PC-3 (cell line): ENCODE measurements at regions not wholly inside any gene's neighbourhood (a gene's known extent, or its start where the extent isn't known, plus 50 kb on each side); places are given as distances from the start of the nearest gene placed in this dataset.
A peak's percentile ranks its signal among the peaks of the same experiment; 100 is the strongest.

Experiments
- ATAC-seq: fragments of 200-7000 bp; cut with Tn5 transposase; 2 replicates; pipeline ENCODE4 v1.9.1; 2020; ENCODE audit warnings: mild to moderate bottlenecking, moderate library complexity
- BruUV-seq: library from RNA; stranded (reverse); fragments of 400-500 nt; replicated peaks from 2 replicates; lab custom pipeline; 2021; lab: Mats Ljungman, UMichigan
- CTCF ChIA-PET: fragments of 300-600 bp; sonication (Branson Sonifier 250); formaldehyde crosslinking; loops from one replicate; lab custom pipeline; 2022; ENCODE audit warnings: antibody characterized with exemption; lab: Charles Lee
- POLR2A ChIA-PET: fragments of 300-600 bp; sonication (Branson Sonifier 250); formaldehyde crosslinking; loops from one replicate; lab custom pipeline; 2022; ENCODE audit warnings: antibody characterized with exemption; ENCODE audit not compliant: unreplicated experiment; lab: Charles Lee
- DNase-seq: peaks from one replicate; pipeline ENCODE4 v3.0.0-alpha.2; 2015
- H2AFZ ChIP-seq: fragments of 300-600 bp; sonication (generic); 2 replicates; pipeline ENCODE4 v1.6.0; 2016; ENCODE audit warnings: antibody characterized with exemption, low read length
- H3F3A ChIP-seq: fragments of 300-600 bp; sonication (generic); one replicate; pipeline ENCODE4 v1.6.0; 2017; ENCODE audit warnings: antibody characterized with exemption, low read length, control low read depth, mild to moderate bottlenecking; ENCODE audit not compliant: unreplicated experiment
- H3K27ac ChIP-seq: fragments of 300-600 bp; sonication (generic); 2 replicates; pipeline ENCODE4 v1.5.1; 2016; ENCODE audit warnings: mild to moderate bottlenecking, low read length
- H3K27me3 ChIP-seq: fragments of 300-600 bp; sonication (generic); 2 replicates; pipeline ENCODE4 v1.6.1; 2016; ENCODE audit warnings: low read length, mixed read lengths
- H3K36me3 ChIP-seq: fragments of 300-600 bp; sonication (generic); 2 replicates; pipeline ENCODE4 v1.6.1; 2016; ENCODE audit warnings: low read depth, mixed run types, low read length, mixed read lengths
- H3K4me1 ChIP-seq: fragments of 300-600 bp; sonication (generic); 2 replicates; pipeline ENCODE4 v1.5.1; 2016; ENCODE audit warnings: low read length; ENCODE audit not compliant: insufficient read depth
- H3K4me2 ChIP-seq: fragments of 300-600 bp; sonication (generic); 2 replicates; pipeline ENCODE4 v1.6.0; 2016; ENCODE audit warnings: low read length
- H3K4me3 ChIP-seq: fragments of 300-600 bp; sonication (generic); 2 replicates; pipeline ENCODE4 v1.5.1; 2016; ENCODE audit warnings: mild to moderate bottlenecking, low read length, mixed read lengths
- H3K79me2 ChIP-seq: fragments of 300-600 bp; sonication (generic); 2 replicates; pipeline ENCODE4 v1.6.1; 2017; ENCODE audit warnings: low read length, mixed read lengths
- H3K9ac ChIP-seq: fragments of 300-600 bp; sonication (generic); 2 replicates; pipeline ENCODE4 v1.6.0; 2016; ENCODE audit warnings: mild to moderate bottlenecking, low read length
- H3K9me2 ChIP-seq: fragments of 300-600 bp; sonication (generic); replicated peaks from 2 replicates; pipeline ENCODE4 v1.6.1; 2016; ENCODE audit warnings: mixed run types, low read length, mixed read lengths
- H3K9me3 ChIP-seq: fragments of 300-600 bp; sonication (generic); 2 replicates; pipeline ENCODE4 v1.6.1; 2016; ENCODE audit warnings: low read length, mixed read lengths
- H4K20me1 ChIP-seq: fragments of 300-600 bp; sonication (generic); 2 replicates; pipeline ENCODE4 v1.6.1; 2016; ENCODE audit warnings: low read length, mixed read lengths
- EZH2 ChIP-seq: fragments of 300-600 bp; sonication (generic); IDR thresholded peaks from one replicate; pipeline ENCODE4 v1.6.1; 2017; ENCODE audit warnings: antibody characterized with exemption, mild to moderate bottlenecking, low read length; ENCODE audit not compliant: unreplicated experiment
- intact Hi-C: fragments of 100-400 bp; cut with micrococcal nuclease; formaldehyde crosslinking; loops from 2 replicates; pipeline ENCODE4 v1.9.0; 2023
- TF ChIP-seq, protein P1 (sequence below): fragments of 300-600 bp; sonication (generic); conservative IDR thresholded peaks from 2 replicates; pipeline ENCODE4 v1.5.1; 2017; ENCODE audit warnings: antibody characterized with exemption, low read depth, mild to moderate bottlenecking, low read length

DNA sequence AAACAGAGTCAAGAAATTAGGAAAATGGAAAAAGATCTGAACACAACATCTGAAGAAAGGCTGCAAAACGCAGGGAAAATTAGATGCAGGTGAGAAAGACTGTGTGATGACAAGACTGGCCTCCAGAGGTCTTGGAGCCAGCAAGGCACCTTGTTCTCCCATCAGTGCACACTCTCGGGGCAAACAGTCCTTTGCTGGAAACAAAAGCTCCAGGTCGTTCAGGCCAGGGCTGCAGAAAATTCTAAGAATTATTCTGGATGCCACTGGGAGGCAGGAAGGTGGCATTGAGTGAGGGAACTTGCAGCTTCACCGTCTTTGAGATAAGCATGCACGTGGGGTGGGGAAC lies 219.9 kb upstream of the SSTR4 start:
- DNase-seq (no peak), ATAC-seq (no peak)
- Histone ChIP-seq H3K27me3 (no peaks in the 10 kb centered on the region), H3K4me3 (no peak overlapping the region), H3K9me3 (no peaks in the 10 kb centered on the region), H3K4me1 (no peaks in the 10 kb centered on the region), H3K9me2 (no peaks in the 10 kb centered on the region), H3K27ac (no peak overlapping the region), H2AFZ (no peak overlapping the region), H3K4me2 (no peak overlapping the region), H3K36me3 (no peaks in the 10 kb centered on the region), H3F3A (no peaks in the 10 kb centered on the region), H3K9ac (no peak overlapping the region), H4K20me1 (no peaks in the 10 kb centered on the region), H3K79me2 (no peaks in the 10 kb centered on the region)
- ChIA-PET CTCF (no interaction called here), POLR2A (no interaction called here)
- TF ChIP-seq EZH2: no peak
- intact Hi-C loops: no loop called here
- BruUV-seq: no TSS peak

DNA sequence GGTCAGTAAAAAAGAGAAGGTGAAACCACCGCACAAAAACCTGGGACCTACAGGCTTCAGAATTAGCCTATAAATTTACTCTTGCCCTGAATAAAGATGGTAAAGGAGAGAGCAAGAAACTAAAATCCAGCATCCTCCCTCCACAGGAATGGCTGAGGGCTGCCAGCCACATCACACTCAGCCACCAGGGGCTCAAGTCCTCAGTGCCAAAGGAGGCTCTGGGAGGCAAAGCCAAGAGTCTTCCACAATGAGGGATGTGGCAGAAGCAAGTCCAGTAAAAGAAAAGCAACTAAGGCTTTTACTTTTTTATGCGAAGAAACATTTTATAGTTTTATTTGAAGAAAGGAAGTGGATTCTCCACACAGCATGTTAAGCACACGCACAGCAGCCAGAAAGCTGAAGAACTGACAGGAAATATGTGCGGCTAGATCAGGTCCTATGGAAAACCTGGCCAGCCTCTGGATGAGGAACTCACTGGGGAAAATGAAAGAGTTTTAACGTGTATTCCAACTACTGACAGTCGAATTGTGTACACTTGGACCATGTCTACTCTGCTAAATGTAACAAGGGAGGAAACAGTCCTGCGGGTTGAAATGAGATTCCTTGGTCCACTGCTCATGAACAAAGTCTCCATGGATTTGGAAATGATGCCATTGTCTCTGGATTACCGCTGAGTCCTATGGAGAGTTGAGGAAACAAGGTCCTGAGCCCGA lies 219.4 kb upstream of the SSTR4 start:
- POLR2A ChIA-PET: no interaction called here

DNA sequence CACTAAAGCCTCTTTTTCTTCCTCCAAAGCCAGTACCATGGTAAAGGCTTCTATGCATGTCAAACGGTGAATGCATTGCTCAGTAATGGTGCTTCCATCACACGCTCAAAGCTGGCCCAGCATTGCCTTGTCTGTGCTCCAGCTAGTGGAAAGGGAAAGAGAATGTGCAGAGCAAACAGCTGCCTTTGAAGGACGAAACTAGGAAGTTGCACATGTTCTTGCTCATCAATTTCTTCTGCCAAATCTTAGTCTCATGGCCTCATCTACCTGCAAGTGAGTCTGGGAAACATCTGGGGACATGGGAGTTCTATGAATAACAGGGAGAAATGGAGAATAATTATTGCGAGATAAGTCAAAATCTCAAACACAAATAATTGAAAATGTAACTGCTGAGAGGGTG lies 216.5 kb upstream of the SSTR4 start:
- intact Hi-C loops: no loop called here
- H4K20me1 ChIP-seq: no peaks in the 10 kb centered on the region
- ChIA-PET POLR2A (no interaction called here), CTCF (no interaction called here)
- no peak overlapping the region for H3K27ac ChIP-seq
- H3K79me2 ChIP-seq: no peaks in the 10 kb centered on the region
- ATAC-seq: no peak
- BruUV-seq: no TSS peak
- H3K9ac ChIP-seq: no peak overlapping the region
- H2AFZ ChIP-seq: no peak overlapping the region
- H3K4me1 ChIP-seq: 0 out of 2 replicates have a peak, but pooled peaks cover 7% of the 10 kb centered on the region
- H3K9me3 ChIP-seq: no peaks in the 10 kb centered on the region
- H3K36me3 ChIP-seq: no peaks in the 10 kb centered on the region
- H3K27me3 ChIP-seq: no peaks in the 10 kb centered on the region
- DNase-seq: no peak
- no peak overlapping the region for H3K4me2 ChIP-seq
- no peaks in the 10 kb centered on the region for H3F3A ChIP-seq
- H3K4me3 ChIP-seq: no peak overlapping the region
- TF ChIP-seq, protein P1, sequence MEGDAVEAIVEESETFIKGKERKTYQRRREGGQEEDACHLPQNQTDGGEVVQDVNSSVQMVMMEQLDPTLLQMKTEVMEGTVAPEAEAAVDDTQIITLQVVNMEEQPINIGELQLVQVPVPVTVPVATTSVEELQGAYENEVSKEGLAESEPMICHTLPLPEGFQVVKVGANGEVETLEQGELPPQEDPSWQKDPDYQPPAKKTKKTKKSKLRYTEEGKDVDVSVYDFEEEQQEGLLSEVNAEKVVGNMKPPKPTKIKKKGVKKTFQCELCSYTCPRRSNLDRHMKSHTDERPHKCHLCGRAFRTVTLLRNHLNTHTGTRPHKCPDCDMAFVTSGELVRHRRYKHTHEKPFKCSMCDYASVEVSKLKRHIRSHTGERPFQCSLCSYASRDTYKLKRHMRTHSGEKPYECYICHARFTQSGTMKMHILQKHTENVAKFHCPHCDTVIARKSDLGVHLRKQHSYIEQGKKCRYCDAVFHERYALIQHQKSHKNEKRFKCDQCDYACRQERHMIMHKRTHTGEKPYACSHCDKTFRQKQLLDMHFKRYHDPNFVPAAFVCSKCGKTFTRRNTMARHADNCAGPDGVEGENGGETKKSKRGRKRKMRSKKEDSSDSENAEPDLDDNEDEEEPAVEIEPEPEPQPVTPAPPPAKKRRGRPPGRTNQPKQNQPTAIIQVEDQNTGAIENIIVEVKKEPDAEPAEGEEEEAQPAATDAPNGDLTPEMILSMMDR: no peak
- no peak for TF ChIP-seq EZH2
- H3K9me2 ChIP-seq: no peaks in the 10 kb centered on the region

More for the DNA sequence above, 219.4 kb upstream of the SSTR4 start:
- H4K20me1 ChIP-seq: no peaks in the 10 kb centered on the region
- no peaks in the 10 kb centered on the region for H3K9me3 ChIP-seq
- intact Hi-C loops: no loop called here
- H3K9ac ChIP-seq: no peak overlapping the region
- no peaks in the 10 kb centered on the region for H3F3A ChIP-seq
- no peak for ATAC-seq
- no peak overlapping the region for H3K4me3 ChIP-seq
- no peaks in the 10 kb centered on the region for H3K27me3 ChIP-seq
- CTCF ChIA-PET: no interaction called here
- no peaks in the 10 kb centered on the region for H3K36me3 ChIP-seq
- TF ChIP-seq, protein P1: peak; percentile 25; the same call in 1 of the 2 replicates
- no peak for TF ChIP-seq EZH2
- H2AFZ ChIP-seq: no peak overlapping the region
- DNase-seq: no peak
- no peaks in the 10 kb centered on the region for H3K4me1 ChIP-seq
- no peaks in the 10 kb centered on the region for H3K79me2 ChIP-seq
- H3K27ac ChIP-seq: no peak overlapping the region
- no TSS peak for BruUV-seq
- H3K4me2 ChIP-seq: no peak overlapping the region
- no peaks in the 10 kb centered on the region for H3K9me2 ChIP-seq
